ENCODE measurements at regions not wholly inside any gene's neighbourhood (a gene's known extent, or its start where the extent isn't known, plus 50 kb on each side); places are given as distances from the start of the nearest gene placed in this dataset.

GRCh38 chr17:34486761-34487160 lies 92.6 kb upstream of the TMEM132E start:
- no peak overlapping the region for H3K4me3 ChIP-seq (ENCODE audit: low read depth, low read length)
- no peak for TF ChIP-seq CTCF (IDR thresholded peaks at IDR 0.05; ENCODE audit: low read depth, low read length)

- no peak for TF ChIP-seq CTCF (IDR thresholded peaks at IDR 0.05; ENCODE audit: low read depth, low read length)
- no peak overlapping the region for H3K4me3 ChIP-seq (ENCODE audit: low read depth, low read length)
Measured at GRCh38 chr17:34485999-34486398, 93.4 kb upstream of the TMEM132E start.

- no peak for TF ChIP-seq CTCF (IDR thresholded peaks at IDR 0.05; ENCODE audit: low read depth, low read length)
- H3K4me3 ChIP-seq (ENCODE audit: low read depth, low read length): no peak overlapping the region
Measured at GRCh38 chr17:34484193-34484733, 95.1 kb upstream of the TMEM132E start.

GRCh38 chr17:34482730-34483129 lies 96.7 kb upstream of the TMEM132E start:
- no peak for TF ChIP-seq CTCF (IDR thresholded peaks at IDR 0.05; ENCODE audit: low read depth, low read length)
- no peak overlapping the region for H3K4me3 ChIP-seq (ENCODE audit: low read depth, low read length)

GRCh38 chr17:34481779-34482178 lies 97.6 kb upstream of the TMEM132E start:
- TF ChIP-seq CTCF (IDR thresholded peaks at IDR 0.05; ENCODE audit: low read depth, low read length): no peak
- no peak overlapping the region for H3K4me3 ChIP-seq (ENCODE audit: low read depth, low read length)

GRCh38 chr17:34479371-34479770 lies 100.0 kb upstream of the TMEM132E start:
- no peak for TF ChIP-seq CTCF (IDR thresholded peaks at IDR 0.05; ENCODE audit: low read depth, low read length)
- no peak overlapping the region for H3K4me3 ChIP-seq (ENCODE audit: low read depth, low read length)

GRCh38 chr17:34478244-34478643 lies 101.1 kb upstream of the TMEM132E start:
- no peak for TF ChIP-seq CTCF (IDR thresholded peaks at IDR 0.05; ENCODE audit: low read depth, low read length)

More at GRCh38 chr17:34478244-34478643, 101.1 kb upstream of the TMEM132E start:
- no peak overlapping the region for H3K4me3 ChIP-seq (ENCODE audit: low read depth, low read length)

Measured in WI38 (cell line).